ENCODE measurements at regions not wholly inside any gene's neighbourhood (a gene's known extent, or its start where the extent isn't known, plus 50 kb on each side); places are given as distances from the start of the nearest gene placed in this dataset.

DNA sequence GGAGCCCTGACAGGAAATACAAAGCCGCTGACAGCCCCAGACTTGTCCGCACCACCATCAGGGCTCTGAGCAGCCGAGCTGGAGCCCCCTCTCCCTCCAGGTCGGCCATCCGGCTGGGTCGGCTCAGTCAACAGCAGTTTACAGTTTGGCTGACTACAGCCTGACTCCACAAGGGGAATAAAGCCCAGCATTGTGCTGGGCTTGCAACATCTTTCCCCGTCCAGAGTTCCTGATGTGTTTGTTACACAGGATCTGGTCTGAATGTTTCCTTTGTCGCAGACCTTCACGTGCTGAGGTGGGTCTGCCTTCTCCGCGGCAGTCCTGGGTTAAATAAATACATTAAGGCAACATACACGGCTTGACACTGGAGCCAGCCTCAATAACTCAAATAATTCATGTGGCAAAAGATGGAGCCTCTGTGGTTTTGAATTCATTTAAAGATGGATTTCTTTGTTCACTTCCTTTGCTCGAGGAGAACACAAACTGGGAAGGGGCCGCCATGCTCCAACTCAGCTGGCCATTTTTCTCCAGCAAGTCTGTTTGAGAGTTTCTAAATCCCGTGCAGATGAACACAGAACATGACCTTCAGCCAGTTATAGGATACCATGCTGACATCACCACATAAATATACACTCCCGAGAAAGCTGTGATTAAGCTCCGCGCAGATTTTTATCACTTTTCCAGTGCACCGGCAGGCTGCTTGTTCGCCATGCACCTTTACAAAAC is 192.1 kb downstream of the WDR11 start:
- H3K4me2 ChIP-seq (ENCODE audit: low read length): no peak overlapping the region

DNA sequence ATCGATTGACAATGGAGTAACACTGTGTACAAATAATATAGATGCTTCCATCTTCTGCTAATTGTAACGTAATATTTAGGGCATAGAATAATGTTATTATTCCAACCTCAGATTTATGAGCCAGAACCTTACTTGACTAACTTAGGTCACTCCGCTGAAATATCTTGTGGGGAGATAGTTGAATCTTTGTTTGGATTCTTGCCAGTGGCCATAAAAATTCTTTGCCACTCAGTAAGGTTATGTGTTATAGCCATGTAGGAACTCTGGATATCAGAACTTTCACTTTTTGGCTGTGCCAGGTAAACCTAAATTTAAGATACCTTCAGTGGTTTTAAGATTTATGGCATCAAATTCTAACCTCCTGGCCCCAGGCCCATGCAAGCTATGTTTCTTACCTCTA is 197.6 kb downstream of the WDR11 start:
- no peaks in the 10 kb centered on the region for H3K36me3 ChIP-seq (ENCODE audit: insufficient read depth, low read length)
- TF ChIP-seq EZH2 (IDR thresholded peaks at IDR 0.05; ENCODE audit: borderline replicate concordance, low read length): no peak
- TF ChIP-seq, protein P1, sequence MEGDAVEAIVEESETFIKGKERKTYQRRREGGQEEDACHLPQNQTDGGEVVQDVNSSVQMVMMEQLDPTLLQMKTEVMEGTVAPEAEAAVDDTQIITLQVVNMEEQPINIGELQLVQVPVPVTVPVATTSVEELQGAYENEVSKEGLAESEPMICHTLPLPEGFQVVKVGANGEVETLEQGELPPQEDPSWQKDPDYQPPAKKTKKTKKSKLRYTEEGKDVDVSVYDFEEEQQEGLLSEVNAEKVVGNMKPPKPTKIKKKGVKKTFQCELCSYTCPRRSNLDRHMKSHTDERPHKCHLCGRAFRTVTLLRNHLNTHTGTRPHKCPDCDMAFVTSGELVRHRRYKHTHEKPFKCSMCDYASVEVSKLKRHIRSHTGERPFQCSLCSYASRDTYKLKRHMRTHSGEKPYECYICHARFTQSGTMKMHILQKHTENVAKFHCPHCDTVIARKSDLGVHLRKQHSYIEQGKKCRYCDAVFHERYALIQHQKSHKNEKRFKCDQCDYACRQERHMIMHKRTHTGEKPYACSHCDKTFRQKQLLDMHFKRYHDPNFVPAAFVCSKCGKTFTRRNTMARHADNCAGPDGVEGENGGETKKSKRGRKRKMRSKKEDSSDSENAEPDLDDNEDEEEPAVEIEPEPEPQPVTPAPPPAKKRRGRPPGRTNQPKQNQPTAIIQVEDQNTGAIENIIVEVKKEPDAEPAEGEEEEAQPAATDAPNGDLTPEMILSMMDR (IDR thresholded peaks at IDR 0.05; ENCODE audit: low read length): no peak
- no peaks in the 10 kb centered on the region for H3K4me1 ChIP-seq (ENCODE audit: insufficient read depth, low read length, severe bottlenecking)
- no peak overlapping the region for H3K9ac ChIP-seq (ENCODE audit: low read length)
- no peak overlapping the region for H3K27ac ChIP-seq (ENCODE audit: low read depth, low read length, poor library complexity, severe bottlenecking)
- H3F3A ChIP-seq (ENCODE audit: insufficient read depth, low read length): no peaks in the 10 kb centered on the region
- H3K27me3 ChIP-seq (ENCODE audit: insufficient read depth, low read length): no peaks in the 10 kb centered on the region
- no peak overlapping the region for H3K4me2 ChIP-seq (ENCODE audit: low read length)
- no peak overlapping the region for H2AFZ ChIP-seq (ENCODE audit: low read length)
- H3K4me3 ChIP-seq (ENCODE audit: low read depth, low read length, poor library complexity, severe bottlenecking): no peak overlapping the region
- no peaks in the 10 kb centered on the region for H4K20me1 ChIP-seq (ENCODE audit: insufficient read depth, low read length)
- H3K79me2 ChIP-seq (ENCODE audit: insufficient read depth, low read length): no peaks in the 10 kb centered on the region
- H3K9me3 ChIP-seq (ENCODE audit: low read length): no peaks in the 10 kb centered on the region
- H3K9me2 ChIP-seq (ENCODE audit: low read depth, low read length): no peaks in the 10 kb centered on the region

More for the DNA sequence above, 192.1 kb downstream of the WDR11 start:
- Histone ChIP-seq H3K4me3 (ENCODE audit: low read depth, low read length, poor library complexity, severe bottlenecking) (no peak overlapping the region), H3K9me3 (ENCODE audit: low read length) (no peaks in the 10 kb centered on the region), H3K79me2 (ENCODE audit: insufficient read depth, low read length) (no peaks in the 10 kb centered on the region), H3K27me3 (ENCODE audit: insufficient read depth, low read length) (no peaks in the 10 kb centered on the region; the same call in 1 of the 2 replicates), H4K20me1 (ENCODE audit: insufficient read depth, low read length) (no peaks in the 10 kb centered on the region), H3K27ac (ENCODE audit: low read depth, low read length, poor library complexity, severe bottlenecking) (no peak overlapping the region), H3K9me2 (ENCODE audit: low read depth, low read length) (no peaks in the 10 kb centered on the region), H2AFZ (ENCODE audit: low read length) (no peak overlapping the region), H3K36me3 (ENCODE audit: insufficient read depth, low read length) (no peaks in the 10 kb centered on the region), H3K9ac (ENCODE audit: low read length) (no peak overlapping the region), H3F3A (ENCODE audit: insufficient read depth, low read length) (no peaks in the 10 kb centered on the region), H3K4me1 (ENCODE audit: insufficient read depth, low read length, severe bottlenecking) (no peaks in the 10 kb centered on the region)
- TF ChIP-seq EZH2 (IDR thresholded peaks at IDR 0.05; ENCODE audit: borderline replicate concordance, low read length): no peak
- TF ChIP-seq, protein P1 (IDR thresholded peaks at IDR 0.05; ENCODE audit: low read length): no peak

DNA sequence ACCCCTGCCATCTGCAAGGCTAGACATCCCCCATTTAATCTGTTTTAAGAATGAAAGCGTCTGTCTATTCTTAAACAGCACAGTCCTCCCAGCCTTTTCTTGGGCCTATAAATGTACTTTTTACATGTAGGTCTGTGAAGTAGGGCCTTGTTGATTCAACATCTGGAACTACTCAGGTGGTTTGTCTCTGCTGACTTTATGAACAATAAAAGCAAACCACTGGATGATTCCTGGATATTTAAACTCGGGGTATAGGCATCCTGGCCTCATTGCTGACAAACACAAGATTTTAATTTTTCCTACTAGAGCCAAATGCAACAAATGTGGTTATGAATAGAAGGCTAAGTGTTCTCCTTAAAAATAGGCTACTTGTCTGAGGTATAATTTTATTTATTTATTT is 198.3 kb downstream of the WDR11 start:
- no peaks in the 10 kb centered on the region for H3K9me2 ChIP-seq (ENCODE audit: low read depth, low read length)

More for the DNA sequence above, 198.3 kb downstream of the WDR11 start:
- no peak overlapping the region for H2AFZ ChIP-seq (ENCODE audit: low read length)
- no peak overlapping the region for H3K27ac ChIP-seq (ENCODE audit: low read depth, low read length, poor library complexity, severe bottlenecking)
- H3K9ac ChIP-seq (ENCODE audit: low read length): no peak overlapping the region
- no peaks in the 10 kb centered on the region for H3K36me3 ChIP-seq (ENCODE audit: insufficient read depth, low read length)
- H3K4me2 ChIP-seq (ENCODE audit: low read length): no peak overlapping the region
- TF ChIP-seq, protein P1 (IDR thresholded peaks at IDR 0.05; ENCODE audit: low read length): no peak
- TF ChIP-seq EZH2 (IDR thresholded peaks at IDR 0.05; ENCODE audit: borderline replicate concordance, low read length): no peak
- H3K4me1 ChIP-seq (ENCODE audit: insufficient read depth, low read length, severe bottlenecking): no peaks in the 10 kb centered on the region
- H3F3A ChIP-seq (ENCODE audit: insufficient read depth, low read length): no peaks in the 10 kb centered on the region
- H4K20me1 ChIP-seq (ENCODE audit: insufficient read depth, low read length): no peaks in the 10 kb centered on the region
- H3K79me2 ChIP-seq (ENCODE audit: insufficient read depth, low read length): no peaks in the 10 kb centered on the region
- no peaks in the 10 kb centered on the region for H3K9me3 ChIP-seq (ENCODE audit: low read length)
- no peaks in the 10 kb centered on the region for H3K27me3 ChIP-seq (ENCODE audit: insufficient read depth, low read length)
- no peak overlapping the region for H3K4me3 ChIP-seq (ENCODE audit: low read depth, low read length, poor library complexity, severe bottlenecking)
